GM10248 (cell line): ENCODE measurements at regions not wholly inside any gene's neighbourhood (a gene's known extent, or its start where the extent isn't known, plus 50 kb on each side); places are given as distances from the start of the nearest gene placed in this dataset.

Experiments used
- CTCF ChIA-PET: fragments of 300-600 bp; sonication (Branson Sonifier 250); formaldehyde crosslinking; extraction: SDS; loops from one replicate; lab custom pipeline; 2021; ENCODE audit warnings: antibody characterized with exemption; lab: Yijun Ruan, JAX
- POLR2A ChIA-PET: fragments of 350-650 bp; sonication (Branson Sonifier 250); formaldehyde crosslinking; extraction: SDS; loops from one replicate; lab custom pipeline; 2020; ENCODE audit warnings: antibody characterized with exemption; lab: Yijun Ruan, JAX
- DNase-seq: peaks from one replicate; pipeline ENCODE4 v3.0.0; 2012; ENCODE audit errors: extremely low spot score
- CTCF ChIP-seq: IDR thresholded peaks from 2 replicates; pipeline ENCODE4 v1.5.1; 2012; ENCODE audit warnings: mild to moderate bottlenecking, low read depth; ENCODE audit errors: extremely low read depth, missing control alignments, control extremely low read depth

GRCh38 chr14:85169381-85169780 lies 360.6 kb upstream of the FLRT2 start:
- TF ChIP-seq CTCF, result no peak
- no peak for DNase-seq
- ChIA-PET POLR2A (no interaction called here), CTCF (no interaction called here)

GRCh38 chr14:85172290-85172689 lies 357.7 kb upstream of the FLRT2 start:
- no peak for DNase-seq
- ChIA-PET POLR2A (no interaction called here), CTCF (interaction anchor here (1.5 kb wide), 1 partner anchor 11 kb away, joined by 3 read pairs; no protein-coding TSS in a partner anchor)
- TF ChIP-seq CTCF, result no peak

DNA sequence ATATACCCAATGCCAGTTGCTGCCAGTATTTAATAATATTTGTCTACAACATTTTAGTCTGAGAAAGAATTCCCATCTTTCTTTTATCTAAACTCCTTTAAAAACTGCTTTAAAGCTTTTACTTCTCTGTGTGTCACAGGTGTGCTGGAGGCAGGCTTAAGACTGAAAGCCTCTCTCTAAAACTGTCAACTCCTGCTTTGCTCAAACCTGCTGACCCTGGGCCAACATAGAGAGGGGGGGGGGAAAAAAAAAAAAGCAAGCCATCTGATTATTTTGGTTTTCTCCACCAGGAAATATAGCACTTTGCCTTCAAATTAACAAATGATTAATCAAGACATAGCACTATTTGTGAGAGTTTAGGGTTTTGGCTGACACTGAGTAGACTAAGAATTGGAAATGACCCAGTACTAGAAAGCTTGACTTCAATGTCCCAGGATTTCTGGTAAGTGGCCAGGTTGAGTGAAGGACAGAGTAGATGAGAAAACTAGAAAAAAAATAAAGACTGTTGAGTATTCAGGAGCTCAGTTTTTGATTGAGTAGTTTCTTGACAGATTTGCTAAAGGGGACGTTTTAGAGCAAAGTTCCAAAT lies 357.0 kb upstream of the FLRT2 start:
- POLR2A ChIA-PET, result no interaction called here
- CTCF ChIA-PET, result interaction anchor here (0.9 to 1.5 kb wide), 2 partner anchors 10 to 11 kb away, joined by 3 read pairs; no protein-coding TSS in a partner anchor
- DNase-seq, result no peak
- TF ChIP-seq CTCF, result no peak

DNA sequence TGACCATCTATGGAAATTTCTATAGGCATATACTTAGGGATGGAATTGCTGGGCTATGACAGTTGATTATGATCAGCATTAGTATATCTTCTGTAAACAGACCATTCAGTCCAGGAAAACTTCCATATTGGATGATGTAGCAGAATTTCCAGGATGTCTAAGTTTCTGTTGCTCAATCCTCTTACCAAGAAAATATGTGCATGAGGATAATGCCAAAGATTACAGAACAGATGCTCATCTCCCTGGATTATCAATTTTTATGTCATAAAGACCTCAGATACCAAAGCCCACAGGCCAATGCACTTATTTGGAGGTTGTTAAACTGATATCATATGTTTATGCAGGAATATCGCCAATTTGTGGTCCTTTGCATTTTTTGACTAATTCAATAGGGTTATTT lies 354.4 kb upstream of the FLRT2 start:
- CTCF ChIA-PET, result no interaction called here
- POLR2A ChIA-PET, result no interaction called here
- no peak for DNase-seq
- no peak for TF ChIP-seq CTCF

DNA sequence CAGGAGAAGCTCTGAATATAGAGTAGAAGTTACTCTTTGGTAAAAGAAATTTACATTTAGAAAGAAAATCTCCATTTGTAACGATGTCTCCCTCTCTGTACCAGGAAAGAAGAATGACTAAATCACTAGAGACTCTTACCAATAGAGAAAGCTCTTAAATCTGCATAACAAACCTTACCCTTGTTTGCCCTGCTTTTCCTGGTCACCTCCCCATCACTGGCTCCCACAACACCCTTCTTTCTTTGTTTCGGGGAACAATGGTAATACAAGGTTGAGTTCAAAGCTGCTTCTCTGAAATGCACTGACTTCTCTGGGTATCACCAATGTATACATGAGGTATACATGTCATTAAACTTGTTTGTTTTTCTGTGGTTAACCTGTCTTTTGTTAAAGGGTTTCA lies 351.1 kb upstream of the FLRT2 start:
- ChIA-PET POLR2A (no interaction called here), CTCF (interaction anchor here (0.7 to 1.5 kb wide), 3 partner anchors 8 to 54 kb away, joined by 3 read pairs; no protein-coding TSS in a partner anchor)
- no peak for TF ChIP-seq CTCF
- no peak for DNase-seq

DNA sequence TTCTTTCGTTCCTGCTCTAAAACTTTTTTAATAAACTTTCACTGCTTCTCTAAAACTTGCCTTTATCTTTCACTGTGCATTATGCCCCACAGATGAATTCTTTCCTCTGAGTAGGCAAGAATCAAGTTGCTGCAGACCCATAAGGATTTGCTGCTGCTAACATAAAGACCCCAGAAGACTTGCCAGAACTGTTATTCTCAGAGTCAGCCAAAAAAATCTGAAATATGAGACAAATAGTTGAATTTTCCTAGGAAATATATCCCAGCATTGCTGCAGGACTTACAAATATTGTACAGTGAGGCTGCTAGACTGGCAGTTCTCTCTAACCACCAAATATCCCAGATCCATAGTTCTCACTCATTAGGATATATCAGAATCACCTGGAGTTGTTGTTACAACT lies 349.1 kb upstream of the FLRT2 start:
- POLR2A ChIA-PET, result no interaction called here
- no peak for DNase-seq
- TF ChIP-seq CTCF, result no peak
- CTCF ChIA-PET, result interaction anchor here (1.0 kb wide), 1 partner anchor 31 kb away, joined by 4 read pairs; no protein-coding TSS in a partner anchor
